Immature natural killer cell (primary cell): ENCODE measurements at regions not wholly inside any gene's neighbourhood (a gene's known extent, or its start where the extent isn't known, plus 50 kb on each side); places are given as distances from the start of the nearest gene placed in this dataset.

Source experiments
- DNase-seq, 3 donors: peaks; one replicate each; pipeline ENCODE4 v3.0.0; 2022; ENCODE audit warnings: mixed read lengths in 1 of 3
- H3K27ac Mint-ChIP-seq, 6 donors: one replicate each; pipeline ENCODE4 v1.8.0; 2020; ENCODE audit warnings: mixed read lengths in 6 of 6, mild to moderate bottlenecking in 5 of 6, inconsistent platforms in 4 of 6, moderate library complexity in 3 of 6
- H3K27me3 Mint-ChIP-seq, 3 donors: one replicate each; pipeline ENCODE4 v1.8.0; 2020 to 2021; ENCODE audit warnings: low read depth in 3 of 3, mild to moderate bottlenecking in 3 of 3, mixed read lengths in 3 of 3, moderate library complexity in 3 of 3, inconsistent platforms in 1 of 3
- H3K36me3 Mint-ChIP-seq, 3 donors: one replicate each; pipeline ENCODE4 v1.8.0; 2020; ENCODE audit warnings: mixed read lengths in 3 of 3, inconsistent platforms in 2 of 3, mild to moderate bottlenecking in 2 of 3
- H3K4me1 Mint-ChIP-seq, 2 donors: one replicate each; pipeline ENCODE4 v1.8.0; 2020; ENCODE audit warnings: inconsistent platforms in 2 of 2, mild to moderate bottlenecking in 2 of 2, mixed read lengths in 2 of 2, moderate library complexity in 1 of 2
- H3K4me3 Mint-ChIP-seq, 5 donors: one replicate each; pipeline ENCODE4 v1.8.0; 2020; ENCODE audit warnings: mild to moderate bottlenecking in 5 of 5, mixed read lengths in 5 of 5, inconsistent platforms in 3 of 5, moderate library complexity in 3 of 5
- H3K9me3 Mint-ChIP-seq, 6 donors: one replicate each; pipeline ENCODE4 v1.8.0; 2020; ENCODE audit warnings: mild to moderate bottlenecking in 6 of 6, mixed read lengths in 6 of 6, inconsistent platforms in 4 of 6, moderate library complexity in 3 of 6

GRCh38 chr9:86668488-86668887, 278.8 kb downstream of the GAS1 start:
- H3K27ac Mint-ChIP-seq: no peak overlapping the region
- H3K27me3 Mint-ChIP-seq: peaks cover 1 to 11% (median 4%) of the 10 kb centered on the region in 3 donors
- peaks cover 18 to 19% of the 10 kb centered on the region in 2 donors for H3K4me1 Mint-ChIP-seq
- peaks cover 0 to 4% (median 0%) of the 10 kb centered on the region in 6 donors for H3K9me3 Mint-ChIP-seq
- H3K4me3 Mint-ChIP-seq: no peak overlapping the region
- DNase-seq: no peak
- peaks cover 0 to 6% (median 4%) of the 10 kb centered on the region in 3 donors for H3K36me3 Mint-ChIP-seq

- Mint-ChIP-seq H3K4me1 (peaks cover 18 to 20% of the 10 kb centered on the region in 2 donors), H3K36me3 (peaks cover 0 to 6% (median 4%) of the 10 kb centered on the region in 3 donors), H3K4me3 (no peak overlapping the region), H3K27ac (no peak overlapping the region), H3K9me3 (peaks cover 0 to 4% (median 0%) of the 10 kb centered on the region in 6 donors), H3K27me3 (peaks cover 1 to 13% (median 4%) of the 10 kb centered on the region in 3 donors)
- DNase-seq: no peak
These were observed 280.0 kb downstream of the GAS1 start for GRCh38 chr9:86667307-86667706.

DNA sequence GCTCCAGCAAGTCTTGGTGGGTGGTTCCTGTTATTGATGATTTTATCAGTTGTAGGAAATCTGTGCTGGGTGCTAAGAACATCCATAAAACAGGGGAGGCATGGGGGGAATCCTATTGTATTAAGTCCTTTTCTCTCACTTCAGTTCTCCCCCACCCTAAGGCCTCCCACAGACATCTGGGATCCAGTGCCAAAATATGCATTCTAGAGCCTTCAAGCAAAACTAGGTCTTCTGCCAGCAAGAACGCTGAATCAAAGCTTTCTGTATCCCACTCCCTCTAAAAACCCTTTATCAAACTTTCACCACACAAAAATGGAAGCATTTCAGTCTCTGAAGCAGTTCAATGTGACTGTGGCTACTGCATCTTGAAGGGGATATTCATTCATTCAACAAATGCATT, 281.9 kb downstream of the GAS1 start:
- Mint-ChIP-seq H3K27ac (peak overlapping the region in 1 of 6 donors; percentile 25), H3K36me3 (peaks cover 0 to 6% (median 4%) of the 10 kb centered on the region in 3 donors), H3K9me3 (no peaks in the 10 kb centered on the region), H3K4me1 (peaks cover 26 to 27% of the 10 kb centered on the region in 2 donors), H3K4me3 (no peak overlapping the region), H3K27me3 (peaks cover 1 to 15% (median 4%) of the 10 kb centered on the region in 3 donors)
- no peak for DNase-seq

DNA sequence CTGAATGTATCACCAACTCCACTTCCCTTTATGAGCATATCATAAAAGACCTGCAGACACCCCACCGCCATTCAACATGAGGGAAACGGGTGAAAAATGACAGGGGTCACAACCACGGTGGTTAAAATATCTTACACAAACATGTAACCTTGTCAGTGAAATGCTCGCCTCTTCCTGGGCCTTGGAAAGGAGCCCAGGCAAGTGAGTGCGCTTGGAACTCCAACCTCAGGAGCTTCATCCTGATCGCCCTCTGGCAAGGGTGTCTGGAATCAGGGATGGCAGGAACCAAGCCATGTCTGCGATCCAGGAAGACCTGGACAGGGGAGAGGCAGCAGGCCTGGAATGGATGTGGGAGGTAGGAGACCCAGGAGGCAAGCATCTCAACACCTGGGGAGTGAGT, 282.7 kb downstream of the GAS1 start:
- H3K36me3 Mint-ChIP-seq: peaks cover 0 to 4% (median 0%) of the 10 kb centered on the region in 3 donors
- no peak for DNase-seq
- H3K27me3 Mint-ChIP-seq: peaks cover 4 to 16% (median 8%) of the 10 kb centered on the region in 3 donors
- no peak overlapping the region for H3K27ac Mint-ChIP-seq
- H3K4me3 Mint-ChIP-seq: no peak overlapping the region
- no peaks in the 10 kb centered on the region for H3K9me3 Mint-ChIP-seq
- H3K4me1 Mint-ChIP-seq: peaks cover 35% of the 10 kb centered on the region in 2 donors

GRCh38 chr9:86663905-86664304, 283.4 kb downstream of the GAS1 start:
- Mint-ChIP-seq H3K9me3 (no peaks in the 10 kb centered on the region), H3K4me3 (no peak overlapping the region), H3K4me1 (peaks cover 42% of the 10 kb centered on the region in 2 donors), H3K27me3 (peaks cover 4 to 13% (median 8%) of the 10 kb centered on the region in 3 donors), H3K36me3 (peaks cover 0 to 4% (median 0%) of the 10 kb centered on the region in 3 donors), H3K27ac (no peak overlapping the region)
- no peak for DNase-seq

GRCh38 chr9:86662890-86663468, 284.3 kb downstream of the GAS1 start:
- peaks cover 42 to 46% of the 10 kb centered on the region in 2 donors for H3K4me1 Mint-ChIP-seq
- H3K27ac Mint-ChIP-seq: no peak overlapping the region
- no peak for DNase-seq
- peaks cover 0 to 4% (median 0%) of the 10 kb centered on the region in 3 donors for H3K36me3 Mint-ChIP-seq
- no peaks in the 10 kb centered on the region for H3K9me3 Mint-ChIP-seq
- peaks cover 4 to 13% (median 8%) of the 10 kb centered on the region in 3 donors for H3K27me3 Mint-ChIP-seq
- no peak overlapping the region for H3K4me3 Mint-ChIP-seq

DNA sequence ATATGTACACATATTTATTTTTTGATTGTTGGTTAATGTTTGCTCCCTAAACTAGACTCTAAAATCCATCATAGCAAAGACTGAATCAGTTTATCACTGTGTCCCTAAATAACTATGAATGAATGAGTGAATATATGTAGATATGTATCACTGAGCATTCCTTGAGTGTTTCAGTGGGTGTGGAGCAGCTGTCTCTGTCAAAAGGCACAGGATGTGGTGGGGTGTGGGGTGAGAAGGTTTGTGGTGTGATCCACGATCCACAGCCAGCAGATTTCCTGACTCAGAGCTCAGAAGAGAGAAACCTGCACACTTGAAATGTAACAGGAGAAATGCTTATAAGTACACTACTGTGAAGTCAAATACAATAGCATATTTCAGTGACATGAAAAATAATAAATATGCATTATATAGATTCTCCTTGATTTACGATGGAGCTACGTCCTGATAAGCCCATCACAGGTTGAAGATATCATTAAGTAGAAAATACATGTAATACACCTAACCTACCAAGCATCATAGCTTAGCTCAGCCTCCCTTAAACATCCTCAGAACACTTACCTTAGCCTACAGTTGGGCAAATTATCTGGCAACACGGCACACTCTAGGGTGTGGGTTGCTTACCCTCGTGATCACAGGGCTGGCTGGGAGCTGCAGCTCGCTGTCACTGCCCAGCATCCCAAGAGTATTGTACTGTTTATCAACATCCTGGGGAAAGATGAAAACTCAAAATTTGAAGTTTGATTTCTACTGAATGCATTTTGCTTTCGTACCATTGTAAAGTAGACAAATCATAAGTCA, 287.0 kb downstream of the GAS1 start:
- Mint-ChIP-seq H3K27ac (peak overlapping the region in 4 of 6 donors; percentile 9 to 62 (median 30)), H3K27me3 (peaks cover 4 to 14% (median 8%) of the 10 kb centered on the region in 3 donors), H3K9me3 (no peaks in the 10 kb centered on the region), H3K4me1 (peaks cover 27 to 28% of the 10 kb centered on the region in 2 donors), H3K36me3 (no peaks in the 10 kb centered on the region), H3K4me3 (peak overlapping the region; percentile 65 to 84 (median 76))
- DNase-seq: peak; percentile 13 to 47 (median 39)

DNA sequence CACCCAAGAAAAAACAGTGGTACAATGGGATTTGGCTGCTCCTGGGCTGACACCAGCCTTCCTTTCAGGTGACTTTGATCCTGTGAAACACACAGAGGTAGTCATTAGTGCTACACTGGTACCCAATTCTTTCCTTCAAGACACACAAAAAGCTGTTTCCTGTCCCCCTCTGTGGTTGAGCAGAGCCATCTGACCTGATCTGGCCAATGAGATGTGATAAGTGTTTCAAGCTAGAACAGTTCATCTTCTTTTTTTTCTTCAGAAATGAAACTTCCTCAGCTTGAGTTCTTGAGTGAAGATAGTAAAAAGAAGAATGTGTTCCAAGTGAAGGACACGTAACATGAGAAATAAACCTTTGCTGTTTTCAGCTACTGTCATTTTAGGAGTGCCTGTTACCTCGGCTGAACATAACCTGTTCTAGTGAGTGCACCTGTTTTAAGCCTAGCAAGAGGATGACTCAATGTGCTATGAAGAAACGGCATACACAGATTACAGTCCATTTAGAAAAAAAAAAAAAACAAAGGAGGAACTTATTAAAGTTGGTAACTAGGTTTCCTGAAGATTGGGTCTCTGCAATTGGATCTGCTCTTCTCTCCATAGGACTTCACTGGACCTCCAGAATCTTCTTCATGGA, 287.8 kb downstream of the GAS1 start:
- Mint-ChIP-seq H3K4me1 (peaks cover 24 to 27% of the 10 kb centered on the region in 2 donors), H3K27ac (peak overlapping the region in 4 of 6 donors; percentile 19 to 48 (median 36)), H3K9me3 (peaks cover 0 to 2% (median 0%) of the 10 kb centered on the region in 6 donors), H3K4me3 (peak overlapping the region; percentile 65 to 84 (median 76)), H3K36me3 (peaks cover 0 to 6% (median 5%) of the 10 kb centered on the region in 3 donors), H3K27me3 (peaks cover 4 to 14% (median 8%) of the 10 kb centered on the region in 3 donors)
- DNase-seq: no peak

- Mint-ChIP-seq H3K27me3 (peaks cover 4 to 13% (median 12%) of the 10 kb centered on the region in 3 donors), H3K9me3 (peaks cover 0 to 4% (median 0%) of the 10 kb centered on the region in 6 donors), H3K4me3 (no peak overlapping the region), H3K4me1 (peaks cover 14 to 16% of the 10 kb centered on the region in 2 donors), H3K36me3 (peaks cover 0 to 13% (median 5%) of the 10 kb centered on the region in 3 donors), H3K27ac (peak overlapping the region in 1 of 6 donors; percentile 36)
- no peak for DNase-seq
These were observed 292.2 kb downstream of the GAS1 start for GRCh38 chr9:86655147-86655546.

DNA sequence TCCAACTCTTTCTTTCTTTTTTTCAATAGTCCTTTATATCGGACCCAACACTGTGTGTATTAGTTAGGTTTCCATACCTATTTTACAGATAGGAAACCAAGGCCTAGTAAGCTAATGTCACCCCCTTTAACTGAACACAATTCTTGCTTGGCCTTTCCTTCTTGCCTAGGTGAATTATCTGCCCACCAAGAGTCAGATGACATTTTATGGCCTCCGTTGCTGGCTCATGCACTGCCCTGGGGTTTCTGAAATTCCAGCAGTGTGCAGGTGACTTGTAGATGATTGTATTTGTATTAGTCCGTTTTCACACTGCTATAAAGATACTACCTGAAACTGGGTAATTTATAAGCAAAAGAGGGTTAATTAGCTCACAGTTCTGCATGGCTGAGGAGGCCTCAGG, 293.8 kb downstream of the GAS1 start:
- Mint-ChIP-seq H3K36me3 (peaks cover 0 to 13% (median 5%) of the 10 kb centered on the region in 3 donors), H3K27me3 (peaks cover 0 to 13% (median 9%) of the 10 kb centered on the region in 3 donors), H3K4me1 (no peaks in the 10 kb centered on the region), H3K9me3 (peaks cover 0 to 4% (median 0%) of the 10 kb centered on the region in 6 donors), H3K27ac (no peak overlapping the region), H3K4me3 (no peak overlapping the region)
- DNase-seq: no peak

DNA sequence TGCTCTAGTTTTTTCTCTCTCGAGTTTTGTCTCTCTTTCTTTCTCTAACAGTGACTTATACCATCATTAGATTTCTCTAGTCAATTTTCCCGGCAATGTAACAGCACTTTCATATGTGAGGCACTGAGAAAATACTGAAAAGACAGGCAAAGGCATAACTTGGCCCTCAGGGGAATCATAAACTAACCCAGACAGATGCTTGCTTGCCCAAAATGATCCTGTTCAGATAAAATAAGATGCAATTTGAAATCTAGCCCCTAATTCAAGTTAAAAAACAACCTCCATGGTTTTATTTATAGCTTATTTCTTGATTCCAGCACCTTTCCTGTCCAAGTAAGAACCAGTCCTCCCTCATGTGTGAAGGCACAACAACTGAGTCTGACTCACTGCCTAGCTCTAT, 294.6 kb downstream of the GAS1 start:
- no peak for DNase-seq
- Mint-ChIP-seq H3K27ac (no peak overlapping the region), H3K27me3 (peaks cover 0 to 13% (median 9%) of the 10 kb centered on the region in 3 donors), H3K9me3 (peaks cover 0 to 4% (median 0%) of the 10 kb centered on the region in 6 donors), H3K36me3 (peaks cover 0 to 13% (median 5%) of the 10 kb centered on the region in 3 donors), H3K4me3 (no peak overlapping the region), H3K4me1 (no peaks in the 10 kb centered on the region)

DNA sequence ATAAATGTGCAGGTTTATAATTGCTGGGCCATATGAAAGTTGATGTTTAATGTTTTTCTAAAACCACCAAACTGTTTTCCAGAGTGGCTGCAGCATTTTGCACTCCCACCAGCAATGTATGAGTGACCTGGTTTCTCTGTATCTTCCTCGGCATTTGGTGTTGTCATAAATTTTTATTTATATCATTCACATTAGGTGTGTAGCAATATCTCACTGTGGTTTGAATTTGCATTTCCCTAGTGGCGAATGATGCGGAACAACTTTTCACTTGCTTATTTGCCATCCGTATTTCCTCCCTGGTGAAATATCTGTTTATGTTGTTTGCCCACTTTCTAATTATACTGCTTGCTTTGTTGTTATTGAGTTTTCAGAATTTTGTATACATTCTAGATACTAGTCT, 295.7 kb upstream of the TUT7 start:
- peaks cover 1 to 7% (median 6%) of the 10 kb centered on the region in 3 donors for H3K27me3 Mint-ChIP-seq
- H3K4me3 Mint-ChIP-seq: no peak overlapping the region
- no peak overlapping the region for H3K27ac Mint-ChIP-seq
- DNase-seq: no peak
- H3K36me3 Mint-ChIP-seq: peaks cover 0 to 10% (median 2%) of the 10 kb centered on the region in 3 donors
- H3K9me3 Mint-ChIP-seq: peaks cover 0 to 4% (median 0%) of the 10 kb centered on the region in 6 donors
- no peaks in the 10 kb centered on the region for H3K4me1 Mint-ChIP-seq

GRCh38 chr9:86648828-86649170, 294.6 kb upstream of the TUT7 start:
- no peak overlapping the region for H3K27ac Mint-ChIP-seq
- no peak for DNase-seq
- H3K27me3 Mint-ChIP-seq: peaks cover 1 to 6% (median 6%) of the 10 kb centered on the region in 3 donors
- peaks cover 0 to 5% (median 0%) of the 10 kb centered on the region in 3 donors for H3K36me3 Mint-ChIP-seq
- no peaks in the 10 kb centered on the region for H3K4me1 Mint-ChIP-seq
- peaks cover 0 to 4% (median 0%) of the 10 kb centered on the region in 6 donors for H3K9me3 Mint-ChIP-seq
- no peak overlapping the region for H3K4me3 Mint-ChIP-seq
